HCT116 (cell line): ENCODE measurements at regions not wholly inside any gene's neighbourhood (a gene's known extent, or its start where the extent isn't known, plus 50 kb on each side); places are given as distances from the start of the nearest gene placed in this dataset.

ENCODE experiments used
- ATAC-seq: fragments of 200-7000 bp; cut with Tn5 transposase; 2 replicates; pipeline ENCODE4 v1.9.1; 2020; ENCODE audit warnings: mild to moderate bottlenecking, moderate library complexity
- BruUV-seq: library from RNA; stranded (reverse); fragments of 400-500 nt; replicated peaks from 2 replicates; lab custom pipeline; 2021; lab: Mats Ljungman, UMichigan
- CTCF ChIA-PET: fragments of 300-600 bp; sonication (Branson Sonifier 250); formaldehyde crosslinking; loops from one replicate; lab custom pipeline; 2021; ENCODE audit warnings: antibody characterized with exemption; lab: Charles Lee
- POLR2A ChIA-PET: fragments of 300-600, 350-600 bp; sonication (Branson Sonifier 250); formaldehyde crosslinking; loops from one replicate; lab custom pipeline; 2021; ENCODE audit warnings: antibody characterized with exemption; lab: Charles Lee
- RAD21 ChIA-PET, 2 experiments: fragments of 300-600 bp; sonication (Branson Sonifier 250); formaldehyde crosslinking; loops; one replicate each; lab custom pipeline; 2023; ENCODE audit warnings: low total read pairs in 2 of 2; ENCODE audit not compliant: uncharacterized antibody in 2 of 2, unreplicated experiment in 2 of 2, low non-redundant PET in 1 of 2; lab: Charles Lee
- DNase-seq: peaks from one replicate; pipeline ENCODE4 v3.0.0-alpha.2; 2010; ENCODE audit warnings: low read depth, low spot score
- H2AFZ ChIP-seq: fragments of 200-600 bp; shearing (Covaris generic), sonication (generic); 2 replicates; pipeline ENCODE4 v1.6.1; 2017; ENCODE audit warnings: low read depth, mixed run types, mixed read lengths, antibody characterized with exemption, low read length; ENCODE audit not compliant: poor library complexity, severe bottlenecking
- H3K27ac ChIP-seq: 2 replicates; pipeline ENCODE4 v1.5.1; 2012; ENCODE audit warnings: low read depth, low read length
- H3K27me3 ChIP-seq: fragments of 200-600 bp; sonication (generic); 2 replicates; pipeline ENCODE4 v1.6.1; 2016; ENCODE audit warnings: mixed run types, low read length, mixed read lengths; ENCODE audit not compliant: insufficient read depth
- H3K36me3 ChIP-seq, 2 experiments: fragments of 200-500 bp in 1 of 2; fragments of 200-600 bp in 1 of 2; sonication (Bioruptor generic) in 1 of 2; sonication (generic) in 1 of 2; 2 replicates each; pipeline versions ENCODE4 v1.5.1 to v1.6.1; 2014 to 2016; ENCODE audit warnings: low read length in 2 of 2, inconsistent platforms in 1 of 2, mixed read lengths in 1 of 2, mixed run types in 1 of 2; ENCODE audit not compliant: insufficient read depth in 2 of 2, control insufficient read depth in 1 of 2
- H3K4me1 ChIP-seq, 2 experiments: fragments of 200-600 bp in 1 of 2; sonication (generic) in 1 of 2; 2 replicates each; pipeline versions ENCODE4 v1.5.1 to v1.6.1; 2012 to 2017; ENCODE audit warnings: low read length in 2 of 2, inconsistent platforms in 1 of 2, mild to moderate bottlenecking in 1 of 2, mixed read lengths in 1 of 2, mixed run types in 1 of 2, moderate library complexity in 1 of 2; ENCODE audit not compliant: insufficient read depth in 2 of 2, control insufficient read depth in 1 of 2
- H3K4me2 ChIP-seq: fragments of 200-600 bp; sonication (generic); 2 replicates; pipeline ENCODE4 v1.6.1; 2017; ENCODE audit warnings: mixed run types, low read length, mixed read lengths
- H3K4me3 ChIP-seq, 2 experiments: fragments of 200-600 bp in 1 of 2; sonication (generic) in 1 of 2; replicated peaks in 1 of 2; 2 replicates each; pipeline ENCODE4 v1.5.1; 2011 to 2016; ENCODE audit warnings: low read length in 2 of 2, control low read depth in 1 of 2, low read depth in 1 of 2, mild to moderate bottlenecking in 1 of 2, mixed read lengths in 1 of 2, mixed run types in 1 of 2
- H3K79me2 ChIP-seq: fragments of 200-600 bp; sonication (generic); 2 replicates; pipeline ENCODE4 v1.6.1; 2017; ENCODE audit warnings: mild to moderate bottlenecking, mixed run types, low read length, moderate library complexity, mixed read lengths; ENCODE audit not compliant: insufficient read depth
- H3K9ac ChIP-seq: fragments of 200-600 bp; sonication (generic); 2 replicates; pipeline ENCODE4 v1.6.1; 2016; ENCODE audit warnings: low read length, mixed read lengths
- H3K9me2 ChIP-seq: fragments of 200-600 bp; sonication (generic), shearing (Covaris generic); 2 replicates; pipeline ENCODE4 v1.6.1; 2017; ENCODE audit warnings: mixed run types, mild to moderate bottlenecking, moderate library complexity; ENCODE audit not compliant: insufficient read depth
- H3K9me3 ChIP-seq, 2 experiments: fragments of 200-500 bp in 1 of 2; fragments of 200-600 bp in 1 of 2; sonication (Bioruptor generic) in 1 of 2; sonication (generic) in 1 of 2; 2 replicates each; pipeline ENCODE4 v1.6.1; 2014 to 2017; ENCODE audit warnings: low read length in 2 of 2, mixed read lengths in 2 of 2, inconsistent platforms in 1 of 2, low read depth in 1 of 2, mild to moderate bottlenecking in 1 of 2, mixed run types in 1 of 2, moderate library complexity in 1 of 2; ENCODE audit not compliant: control insufficient read depth in 1 of 2, insufficient read depth in 1 of 2
- H4K20me1 ChIP-seq: fragments of 200-600 bp; sonication (generic), shearing (Covaris generic); 2 replicates; pipeline ENCODE4 v1.6.1; 2017; ENCODE audit warnings: mixed run types, mild to moderate bottlenecking, moderate library complexity; ENCODE audit not compliant: insufficient read depth
- EZH2 ChIP-seq: fragments of 200-600 bp; sonication (generic); IDR thresholded peaks from 2 replicates; pipeline ENCODE4 v1.6.1; 2017; ENCODE audit warnings: antibody characterized with exemption, mixed run types
- POLR2AphosphoS5 ChIP-seq: IDR thresholded peaks from 2 replicates; pipeline ENCODE4 v1.6.1; 2011; ENCODE audit warnings: mild to moderate bottlenecking, low read depth, low read length, moderate library complexity
- SIN3A ChIP-seq: IDR thresholded peaks from 2 replicates; pipeline ENCODE4 v1.6.1; 2012; ENCODE audit warnings: low read depth
- SP1 ChIP-seq: IDR thresholded peaks from 2 replicates; pipeline ENCODE4 v1.6.1; 2012; ENCODE audit warnings: low read depth
- SRF ChIP-seq: IDR thresholded peaks from 2 replicates; pipeline ENCODE4 v1.6.1; 2012; ENCODE audit warnings: low read depth
- TCF7L2 ChIP-seq: IDR thresholded peaks from 2 replicates; pipeline ENCODE4 v1.7.0; 2011; ENCODE audit warnings: borderline replicate concordance, inconsistent platforms; ENCODE audit not compliant: insufficient read depth, insufficient read length; ENCODE audit errors: extremely low read depth
- YY1 ChIP-seq: IDR thresholded peaks from 2 replicates; pipeline ENCODE4 v1.6.1; 2011; ENCODE audit warnings: low read length, low read depth, moderate library complexity, mild to moderate bottlenecking; ENCODE audit not compliant: insufficient replicate concordance; ENCODE audit errors: extremely low read depth
- ZFX ChIP-seq: fragments of 450-650 bp; IDR thresholded peaks from 2 replicates; pipeline ENCODE4 v1.6.1; 2017
- intact Hi-C: fragments of 100-400 bp; cut with micrococcal nuclease; formaldehyde crosslinking; loops from 2 replicates; pipeline ENCODE4 v1.10.0; 2022
- TF ChIP-seq, protein P1 (sequence below): IDR thresholded peaks from 2 replicates; pipeline ENCODE4 v1.6.1; 2011; ENCODE audit warnings: mild to moderate bottlenecking, low read length, moderate library complexity; ENCODE audit not compliant: insufficient replicate concordance; ENCODE audit errors: extremely low read depth

DNA sequence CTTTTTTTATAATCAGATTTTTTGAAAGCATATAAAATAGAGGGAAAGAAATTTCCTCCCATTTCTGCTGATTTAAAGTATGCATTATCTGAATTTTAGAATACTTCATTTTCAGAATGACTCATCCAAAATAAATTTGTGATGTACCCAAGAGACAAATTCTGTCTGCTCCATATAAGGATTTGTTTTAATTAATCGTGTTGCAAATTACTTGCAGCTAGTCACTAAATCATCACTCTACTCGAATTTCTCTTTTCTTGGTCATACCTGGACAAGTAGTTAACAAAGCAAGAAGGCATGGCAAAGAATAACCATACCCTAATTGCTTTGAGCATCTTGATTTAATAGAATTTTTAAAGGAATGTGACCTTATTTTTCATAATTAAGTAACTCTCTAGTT lies 284.1 kb upstream of the GRAMD2B start:
- no peaks in the 10 kb centered on the region for H3K4me1 ChIP-seq
- no peak overlapping the region for H3K27ac ChIP-seq
- CTCF ChIA-PET, result no interaction called here
- no peak overlapping the region for H3K4me2 ChIP-seq
- TF ChIP-seq EZH2, result no peak
- H3K9me2 ChIP-seq, result no peaks in the 10 kb centered on the region
- H2AFZ ChIP-seq, result no peak overlapping the region
- no peaks in the 10 kb centered on the region for H3K79me2 ChIP-seq
- intact Hi-C loops, result no loop called here
- DNase-seq (no peak), ATAC-seq (no peak)
- no peak overlapping the region for H3K9ac ChIP-seq
- no peaks in the 10 kb centered on the region for H3K9me3 ChIP-seq
- RAD21 ChIA-PET, result no interaction called here
- no peak overlapping the region for H3K4me3 ChIP-seq
- H3K36me3 ChIP-seq, result no peaks in the 10 kb centered on the region
- POLR2A ChIA-PET, result no interaction called here
- H3K27me3 ChIP-seq, result no peaks in the 10 kb centered on the region
- no TSS peak for BruUV-seq
- no peaks in the 10 kb centered on the region for H4K20me1 ChIP-seq

DNA sequence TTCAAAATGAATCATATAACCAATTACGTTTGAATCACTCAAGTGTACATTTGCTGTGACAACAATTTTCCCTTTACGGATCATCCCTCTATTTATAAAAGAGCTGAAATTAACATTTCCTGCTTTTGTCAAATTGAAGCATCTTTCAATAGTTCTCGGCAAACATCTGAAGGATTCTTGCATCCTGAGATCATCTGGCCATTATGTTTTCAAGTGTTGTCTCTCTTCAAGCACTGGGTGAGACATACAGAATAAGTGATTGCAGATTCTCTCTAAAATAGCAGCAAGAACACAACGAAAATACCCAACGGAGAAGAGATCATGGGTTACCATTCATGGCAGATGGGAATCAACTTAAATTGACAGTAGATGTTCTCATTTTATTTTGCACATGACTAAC lies 283.4 kb upstream of the GRAMD2B start:
- no peak for TF ChIP-seq EZH2
- no peak for TF ChIP-seq POLR2AphosphoS5
- TF ChIP-seq SRF, result no peak
- TF ChIP-seq, all 23 proteins: peak for 0
- Histone ChIP-seq H4K20me1 (no peaks in the 10 kb centered on the region), H3K36me3 (no peaks in the 10 kb centered on the region), H3K79me2 (no peaks in the 10 kb centered on the region), H3K9me2 (no peaks in the 10 kb centered on the region), H2AFZ (no peak overlapping the region), H3K27me3 (no peaks in the 10 kb centered on the region), H3K4me1 (no peaks in the 10 kb centered on the region), H3K4me2 (no peak overlapping the region), H3K27ac (no peak overlapping the region), H3K9me3 (no peaks in the 10 kb centered on the region), H3K9ac (no peak overlapping the region), H3K4me3 (no peak overlapping the region)
- BruUV-seq, result no TSS peak
- intact Hi-C loops, result no loop called here
- no peak for DNase-seq
- ChIA-PET RAD21 (no interaction called here), CTCF (no interaction called here), POLR2A (no interaction called here)
- no peak for ATAC-seq

DNA sequence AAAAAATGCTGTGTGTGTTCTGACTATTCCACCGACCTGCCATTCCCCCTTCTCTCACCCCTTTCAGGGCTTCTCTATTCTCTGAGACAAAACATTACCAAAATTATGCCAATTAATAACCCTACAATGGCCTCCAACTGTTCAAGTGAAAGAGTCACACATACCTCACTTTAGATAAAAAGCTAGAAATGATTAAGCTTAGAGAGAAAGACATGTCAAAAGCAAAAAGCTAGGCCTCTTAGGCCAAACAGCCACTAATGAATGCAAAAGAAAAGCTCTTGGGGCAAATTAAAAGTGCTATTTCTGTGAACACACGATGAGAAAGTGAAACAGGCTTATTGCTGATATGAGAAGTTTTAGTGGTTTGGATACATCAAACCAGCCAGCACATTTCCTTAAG lies 279.6 kb upstream of the GRAMD2B start:
- H3K27ac ChIP-seq, result no peak overlapping the region
- TF ChIP-seq TCF7L2 (no peak), YY1 (no peak), SIN3A (no peak), SP1 (no peak), ZFX (no peak)
- TF ChIP-seq, protein P1, sequence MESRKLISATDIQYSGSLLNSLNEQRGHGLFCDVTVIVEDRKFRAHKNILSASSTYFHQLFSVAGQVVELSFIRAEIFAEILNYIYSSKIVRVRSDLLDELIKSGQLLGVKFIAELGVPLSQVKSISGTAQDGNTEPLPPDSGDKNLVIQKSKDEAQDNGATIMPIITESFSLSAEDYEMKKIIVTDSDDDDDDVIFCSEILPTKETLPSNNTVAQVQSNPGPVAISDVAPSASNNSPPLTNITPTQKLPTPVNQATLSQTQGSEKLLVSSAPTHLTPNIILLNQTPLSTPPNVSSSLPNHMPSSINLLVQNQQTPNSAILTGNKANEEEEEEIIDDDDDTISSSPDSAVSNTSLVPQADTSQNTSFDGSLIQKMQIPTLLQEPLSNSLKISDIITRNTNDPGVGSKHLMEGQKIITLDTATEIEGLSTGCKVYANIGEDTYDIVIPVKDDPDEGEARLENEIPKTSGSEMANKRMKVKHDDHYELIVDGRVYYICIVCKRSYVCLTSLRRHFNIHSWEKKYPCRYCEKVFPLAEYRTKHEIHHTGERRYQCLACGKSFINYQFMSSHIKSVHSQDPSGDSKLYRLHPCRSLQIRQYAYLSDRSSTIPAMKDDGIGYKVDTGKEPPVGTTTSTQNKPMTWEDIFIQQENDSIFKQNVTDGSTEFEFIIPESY, result no peak
- no peaks in the 10 kb centered on the region for H4K20me1 ChIP-seq
- intact Hi-C loops, result no loop called here
- CTCF ChIA-PET, result no interaction called here
- ATAC-seq, result no peak
- no peaks in the 10 kb centered on the region for H3K9me2 ChIP-seq
- RAD21 ChIA-PET, result no interaction called here
- H3K4me2 ChIP-seq, result no peak overlapping the region
- H2AFZ ChIP-seq, result no peak overlapping the region
- BruUV-seq, result no TSS peak
- H3K4me3 ChIP-seq, result no peak overlapping the region
- H3K79me2 ChIP-seq, result no peaks in the 10 kb centered on the region
- no peak for DNase-seq
- H3K4me1 ChIP-seq, result no peaks in the 10 kb centered on the region
- POLR2A ChIA-PET, result no interaction called here
- H3K9me3 ChIP-seq, result no peaks in the 10 kb centered on the region
- H3K9ac ChIP-seq, result no peak overlapping the region
- no peaks in the 10 kb centered on the region for H3K27me3 ChIP-seq
- H3K36me3 ChIP-seq, result no peaks in the 10 kb centered on the region
